ENCODE measurements at regions not wholly inside any gene's neighbourhood (a gene's known extent, or its start where the extent isn't known, plus 50 kb on each side); places are given as distances from the start of the nearest gene placed in this dataset.

DNA sequence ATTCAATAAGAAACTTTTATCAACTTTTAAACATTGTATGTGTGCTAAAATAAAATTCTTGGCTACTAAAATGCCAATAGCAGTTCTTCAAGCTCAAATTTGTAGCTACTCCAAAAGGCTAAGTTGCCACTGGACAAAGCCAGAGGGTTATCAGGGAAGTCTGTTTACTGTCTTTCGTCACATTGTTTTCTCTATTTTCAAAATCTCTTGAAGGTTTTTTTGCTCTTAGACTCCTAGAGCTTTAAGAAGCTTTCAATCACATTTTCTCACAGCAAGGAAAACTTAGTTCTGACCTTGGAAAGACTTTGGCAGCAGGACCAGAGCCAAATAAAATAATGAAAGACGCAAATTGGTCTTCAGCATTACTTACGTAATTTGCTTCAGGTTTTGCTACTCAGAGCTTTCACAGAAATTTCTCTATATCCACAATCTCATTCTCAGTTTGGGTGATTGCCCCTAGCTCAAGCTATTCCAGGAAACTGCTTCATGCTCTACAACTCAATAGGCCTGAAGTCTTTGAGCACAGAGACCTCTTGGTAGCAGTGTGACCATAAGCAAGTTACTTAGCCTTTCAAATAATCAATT is 257.7 kb downstream of the GABRG2 start:
- DNase-seq: no peak

DNA sequence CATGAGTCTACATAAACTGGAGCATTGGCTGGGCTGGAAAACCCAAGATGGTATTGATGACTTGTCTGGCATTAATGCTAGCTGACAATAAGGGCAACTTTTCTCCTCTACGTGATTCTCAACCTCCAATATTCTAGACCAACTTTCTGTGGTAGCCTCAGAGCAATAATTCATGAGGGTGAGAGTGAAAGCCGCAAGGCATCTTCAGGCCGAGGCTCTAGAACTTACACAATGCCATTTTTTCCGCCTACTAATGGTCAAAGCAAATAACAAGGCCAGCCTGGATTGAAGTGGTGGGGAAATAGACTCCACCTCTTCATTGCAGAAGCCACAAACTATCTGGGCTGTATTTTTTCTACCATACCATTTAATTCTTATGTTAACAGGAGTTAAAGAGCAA is 267.4 kb downstream of the GABRG2 start:
- no peak for DNase-seq

DNA sequence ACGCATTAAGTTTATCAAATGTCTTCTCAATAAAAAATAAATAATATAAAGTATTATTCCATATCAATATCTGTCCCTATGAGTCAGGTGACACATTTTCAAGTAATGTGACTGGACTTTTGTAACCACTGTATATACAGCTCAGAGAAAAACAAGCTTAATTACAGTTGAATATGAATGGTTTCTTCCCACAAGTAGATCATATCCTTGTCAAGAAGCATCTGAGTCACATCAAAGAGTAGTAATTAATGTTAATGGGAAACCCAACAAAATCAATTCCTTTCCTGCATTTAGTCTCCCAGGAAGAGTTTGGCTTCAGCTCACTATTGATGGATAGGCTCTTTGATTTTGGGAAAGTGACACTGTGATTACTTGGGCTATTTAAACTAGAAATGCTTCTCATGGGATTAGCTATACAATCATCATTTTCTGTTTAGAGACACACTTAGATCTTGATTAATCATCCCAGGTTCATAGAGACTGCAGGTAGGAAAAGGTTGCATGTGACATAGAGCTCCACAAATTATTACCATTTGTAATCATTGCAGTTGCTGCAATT is 292.9 kb downstream of the GABRG2 start:
- DNase-seq: no peak

DNA sequence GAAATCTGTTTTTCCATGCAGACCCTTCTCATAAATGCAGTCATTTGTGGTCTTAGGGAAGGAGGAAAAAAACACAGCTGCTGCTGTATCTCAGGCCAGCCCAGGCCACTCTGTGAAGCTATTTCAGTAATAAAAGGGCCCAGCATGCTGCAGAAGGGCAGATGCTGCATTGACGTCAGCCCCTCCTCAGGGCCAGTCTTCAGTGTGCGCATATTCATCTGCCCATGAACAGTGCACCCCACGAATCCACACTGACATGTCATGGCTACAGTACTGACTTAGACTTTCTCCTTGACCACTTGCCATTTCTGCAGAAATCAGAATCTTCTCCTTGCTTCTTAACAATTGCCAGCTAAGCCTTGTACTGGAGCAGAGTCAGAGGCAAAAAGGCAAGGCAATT is 304.7 kb downstream of the GABRG2 start:
- no peak for DNase-seq

DNA sequence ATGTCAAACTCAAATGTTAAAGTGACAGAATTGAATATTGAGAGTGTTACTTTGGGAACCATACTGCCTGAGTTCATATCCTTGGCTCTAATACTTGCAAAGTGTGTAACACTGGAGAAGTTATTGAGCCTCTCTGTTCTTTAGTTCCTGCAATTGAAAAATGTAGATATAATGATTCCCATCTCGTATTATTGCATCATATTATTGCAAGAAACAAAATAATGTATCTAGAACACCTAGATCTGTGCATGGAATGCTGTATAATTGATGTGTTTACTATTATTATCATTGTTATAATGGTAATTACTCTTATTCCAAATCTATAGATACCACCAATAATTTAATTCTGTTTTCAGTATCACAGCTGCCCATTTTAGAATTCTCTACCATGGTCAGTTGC is 310.3 kb downstream of the GABRG2 start:
- DNase-seq: no peak

DNA sequence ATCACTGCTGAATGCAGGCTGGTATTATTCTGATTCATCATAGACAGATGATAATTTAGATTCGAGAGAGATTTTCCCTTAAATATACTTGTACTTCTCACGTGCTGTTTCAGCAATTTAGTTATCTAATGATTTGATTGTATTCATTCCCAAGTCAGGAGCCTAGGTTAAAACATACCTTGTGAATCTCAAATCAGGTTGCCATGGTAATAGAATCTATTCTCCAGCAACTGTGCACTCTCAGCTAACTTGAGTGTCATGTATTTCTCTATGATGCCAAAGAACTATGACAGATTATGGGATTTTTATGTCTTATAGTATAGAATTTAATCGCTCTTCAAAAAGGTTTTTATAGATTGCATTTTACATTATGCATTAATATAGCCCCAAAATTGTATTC is 315.3 kb downstream of the GABRG2 start:
- no peak for DNase-seq

DNA sequence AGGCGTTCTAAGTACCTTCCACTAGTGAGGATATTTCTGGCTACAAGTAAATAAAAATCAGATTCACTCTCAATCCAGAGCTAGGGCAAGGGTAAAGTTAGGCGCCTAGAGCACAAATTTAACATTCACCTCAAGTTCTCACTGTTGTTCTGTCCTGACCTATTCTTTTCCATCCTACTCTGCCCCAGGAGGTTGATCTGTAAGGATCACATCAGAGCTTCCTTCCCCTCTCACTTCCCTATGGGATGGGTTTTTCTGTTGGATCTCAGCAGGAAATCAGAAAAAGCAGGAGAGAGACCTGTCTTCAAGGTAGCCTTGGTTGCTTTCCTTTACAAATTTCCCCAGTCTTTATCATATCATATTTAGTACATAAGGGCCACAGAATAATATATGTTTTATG is 316.7 kb downstream of the GABRG2 start:
- no peak for DNase-seq

DNA sequence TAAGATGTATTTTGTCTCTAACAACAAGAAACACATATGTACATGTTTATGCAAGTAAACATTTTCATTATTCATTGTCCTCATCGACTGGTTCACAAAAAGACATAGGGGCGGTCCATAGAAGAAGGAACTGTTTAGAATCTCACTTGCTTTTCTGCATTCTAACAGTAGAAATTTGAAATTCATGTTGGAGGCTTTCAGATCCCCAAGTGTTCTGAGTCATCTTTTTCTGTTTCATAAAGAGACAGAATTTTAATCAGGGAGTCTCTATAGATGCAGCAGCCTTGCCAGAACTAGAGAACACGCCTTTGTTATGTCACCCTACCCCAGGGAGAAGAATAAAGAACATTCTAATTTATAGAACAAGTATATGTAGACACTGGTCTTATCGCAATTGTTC is 324.3 kb downstream of the GABRG2 start:
- DNase-seq: no peak

DNA sequence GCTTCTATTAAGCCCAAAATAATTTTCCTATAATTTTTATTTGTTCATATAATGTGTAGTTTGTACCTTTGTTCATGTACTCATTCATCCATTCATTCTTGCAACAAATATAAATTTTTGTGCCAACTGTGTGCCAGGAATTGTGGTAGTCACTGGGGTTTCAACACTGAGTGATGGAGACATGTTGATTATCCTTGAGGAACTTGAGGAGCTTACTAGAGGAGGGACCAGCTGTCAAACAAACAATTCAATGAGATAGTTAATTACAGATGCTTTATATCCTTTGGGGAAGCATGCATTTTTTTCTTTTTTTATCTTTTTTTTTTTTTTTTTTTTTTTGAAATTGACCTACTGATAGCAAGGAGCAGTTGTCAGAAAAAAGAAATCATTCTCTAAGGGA is 324.8 kb downstream of the GABRG2 start:
- DNase-seq: no peak

DNA sequence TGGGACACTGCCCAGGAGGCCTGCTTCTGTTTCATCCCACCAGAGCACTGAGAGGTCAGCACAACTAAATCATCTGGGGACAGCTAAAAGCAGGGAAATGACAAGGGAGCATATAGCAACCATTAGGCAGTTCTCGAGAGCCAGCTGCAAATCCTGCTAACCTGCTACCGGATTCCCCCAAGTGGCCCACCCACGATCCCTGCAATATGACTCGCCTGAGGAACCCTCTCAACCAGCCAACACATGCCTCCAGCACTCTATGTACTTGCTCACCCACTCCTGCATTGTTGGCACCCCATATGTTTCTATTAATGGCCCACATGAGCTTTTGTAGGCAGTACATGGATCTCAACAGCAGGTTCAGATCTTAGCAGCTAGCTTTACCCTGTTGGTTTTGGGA is 326.0 kb downstream of the GABRG2 start:
- no peak for DNase-seq

DNA sequence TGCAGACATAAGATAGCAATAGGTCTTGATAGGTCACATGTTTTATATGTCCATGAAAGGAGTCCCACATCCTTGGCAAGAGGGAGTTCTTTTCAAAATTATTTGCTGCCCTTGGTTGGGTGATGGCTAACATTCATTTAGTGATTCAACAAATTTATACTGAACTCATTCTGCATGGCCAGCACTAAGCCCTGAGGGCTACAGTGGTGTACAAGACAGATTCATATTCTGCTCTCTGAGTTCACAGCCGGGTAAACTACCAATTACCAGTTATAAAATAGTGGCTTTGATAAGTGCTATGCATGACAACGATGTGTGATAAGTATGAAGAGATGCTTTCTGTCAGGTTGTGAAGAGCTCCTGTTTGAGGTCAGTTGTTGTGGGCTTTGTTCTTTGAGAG is 340.0 kb downstream of the GABRG2 start:
- no peak for DNase-seq

DNA sequence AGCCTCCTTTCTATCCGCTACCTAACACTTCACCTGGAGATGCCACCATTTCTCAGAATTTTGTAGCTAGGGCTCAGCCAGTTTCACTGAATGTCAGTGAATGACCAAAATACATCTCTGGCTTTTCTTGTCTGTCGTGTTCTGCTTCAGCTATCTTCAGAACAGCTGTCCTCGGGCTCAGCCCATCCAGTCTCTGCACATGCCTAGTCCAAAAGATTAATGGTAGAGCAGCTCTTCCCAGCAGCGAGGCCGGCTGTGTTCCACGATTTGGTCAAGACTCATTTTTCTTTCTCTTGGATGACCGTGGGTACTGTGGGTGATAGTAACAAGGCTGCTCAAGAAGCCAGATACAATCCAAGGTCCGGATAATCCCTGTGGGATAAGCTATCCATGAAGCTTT is 342.8 kb downstream of the GABRG2 start:
- DNase-seq: no peak

DNA sequence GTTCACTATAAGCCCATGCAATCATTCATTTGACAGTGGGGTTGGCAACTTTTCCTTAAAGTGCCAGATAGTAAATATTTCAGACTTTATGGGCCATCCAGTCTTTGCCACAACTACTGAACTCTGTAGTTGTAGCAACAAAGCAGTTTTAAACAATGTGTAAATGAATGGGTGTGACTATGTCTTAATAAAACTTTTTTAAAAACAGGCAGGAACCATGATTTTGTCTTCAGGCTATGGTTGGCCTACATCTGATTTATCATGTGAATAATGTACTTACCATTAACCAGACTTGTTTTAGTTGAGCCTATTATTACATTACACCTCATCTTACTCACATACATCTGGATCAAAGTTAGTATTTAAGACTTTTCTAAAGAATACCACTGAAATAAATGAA is 361.6 kb downstream of the GABRG2 start:
- no peak for DNase-seq

DNA sequence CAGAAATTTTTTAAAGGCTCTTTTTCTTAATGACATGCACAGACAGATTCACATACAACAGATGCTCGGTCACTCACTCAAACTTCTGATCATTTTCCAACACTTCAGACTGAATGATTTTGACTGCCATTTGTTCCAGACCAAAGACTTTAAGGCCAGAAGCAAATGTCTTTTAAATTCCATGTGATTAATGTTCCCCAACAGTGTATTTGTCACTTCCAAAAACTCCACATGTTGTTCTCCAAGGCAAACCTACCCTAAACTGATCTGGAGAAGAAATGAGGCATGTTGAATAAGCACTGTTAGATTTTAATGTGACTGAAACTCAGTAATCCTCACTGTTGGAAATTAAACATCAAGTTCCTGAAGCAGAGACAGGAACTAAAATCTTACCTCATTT is 366.7 kb downstream of the GABRG2 start:
- DNase-seq: no peak

DNA sequence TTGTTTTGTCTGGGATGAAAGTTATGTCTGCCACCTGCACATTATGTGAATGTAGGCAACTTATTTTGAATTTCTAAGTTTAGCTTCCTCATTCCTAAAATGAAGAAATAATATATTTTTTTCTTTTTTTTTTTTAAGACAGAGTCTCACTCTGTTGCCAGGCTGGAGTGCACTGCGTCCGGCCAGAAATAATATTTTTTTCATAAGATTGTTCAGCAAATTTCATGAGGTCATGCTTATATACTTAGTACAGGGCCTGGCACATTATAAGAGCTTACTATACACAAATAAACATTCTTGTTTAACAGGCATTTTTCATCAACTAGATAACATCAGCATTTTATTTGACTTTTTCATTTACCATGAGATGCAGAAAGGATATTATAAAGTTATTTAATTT is 368.5 kb downstream of the GABRG2 start:
- DNase-seq: no peak

DNA sequence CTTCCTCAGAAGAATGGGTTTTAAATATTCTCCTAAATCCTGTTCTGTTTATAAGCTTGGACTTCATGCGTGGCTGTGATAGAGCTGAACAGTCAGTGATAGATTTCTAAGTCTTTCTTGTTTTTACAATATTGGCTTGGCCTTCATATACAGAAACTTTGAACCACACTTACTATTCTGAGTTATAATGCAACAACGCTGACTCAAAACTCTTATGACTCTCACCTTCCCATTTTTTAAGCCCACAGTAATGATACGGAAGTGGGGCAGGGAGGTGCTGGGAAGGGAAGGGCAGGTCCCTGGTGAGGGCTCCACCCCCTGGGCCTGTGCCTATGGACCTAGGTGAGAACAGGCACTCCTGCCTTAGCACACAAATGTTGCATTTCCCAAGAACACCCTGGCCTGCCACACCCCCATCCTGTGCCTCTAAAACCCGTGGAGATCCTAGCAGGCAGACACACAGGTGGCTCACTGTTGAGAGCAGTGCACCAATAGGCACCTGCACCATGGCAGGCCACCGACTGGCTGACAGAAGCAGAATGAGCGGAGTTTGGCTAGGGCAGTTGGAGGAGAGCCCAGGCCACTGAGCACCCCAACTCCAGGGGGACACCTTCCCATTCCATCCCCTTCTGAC is 376.7 kb downstream of the GABRG2 start:
- no peak for DNase-seq

DNA sequence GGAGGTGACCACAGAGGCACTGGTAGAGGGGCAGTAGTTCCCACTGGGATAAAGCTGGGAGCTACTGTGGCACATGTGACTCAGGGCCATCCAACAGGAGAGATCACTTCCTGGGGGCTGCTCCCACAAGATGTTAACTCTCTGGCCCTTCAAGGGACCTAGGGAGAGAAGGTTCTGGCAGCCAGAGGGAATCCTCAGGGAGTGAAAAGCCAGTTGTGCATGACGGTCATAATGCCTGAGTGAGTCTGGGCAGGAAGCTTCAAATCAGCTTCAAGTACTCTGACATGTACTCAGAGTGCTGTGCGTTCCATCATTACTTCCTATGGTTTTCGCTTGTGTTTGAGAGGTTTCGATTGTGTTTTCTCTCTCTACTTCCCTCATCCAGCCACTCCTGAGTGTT is 388.5 kb downstream of the GABRG2 start:
- no peak for DNase-seq

DNA sequence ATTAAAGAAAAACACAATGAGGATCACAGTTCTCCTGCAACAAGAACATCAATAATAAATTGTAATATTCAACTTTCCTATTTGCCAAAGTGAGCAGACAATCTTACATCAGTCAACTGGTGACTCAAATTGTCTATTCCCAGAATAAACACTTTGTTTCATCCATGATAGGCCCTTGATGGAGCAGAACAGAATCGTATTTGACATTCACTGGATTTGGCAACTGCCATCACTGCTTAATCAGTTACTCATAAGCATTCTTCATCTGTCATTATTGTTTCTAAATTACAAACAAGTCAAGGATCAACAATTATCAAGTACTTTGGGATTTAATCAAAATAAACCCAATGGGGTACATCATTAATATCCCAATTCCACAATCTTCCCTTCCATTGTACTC is 398.4 kb downstream of the GABRG2 start:
- DNase-seq: no peak

DNA sequence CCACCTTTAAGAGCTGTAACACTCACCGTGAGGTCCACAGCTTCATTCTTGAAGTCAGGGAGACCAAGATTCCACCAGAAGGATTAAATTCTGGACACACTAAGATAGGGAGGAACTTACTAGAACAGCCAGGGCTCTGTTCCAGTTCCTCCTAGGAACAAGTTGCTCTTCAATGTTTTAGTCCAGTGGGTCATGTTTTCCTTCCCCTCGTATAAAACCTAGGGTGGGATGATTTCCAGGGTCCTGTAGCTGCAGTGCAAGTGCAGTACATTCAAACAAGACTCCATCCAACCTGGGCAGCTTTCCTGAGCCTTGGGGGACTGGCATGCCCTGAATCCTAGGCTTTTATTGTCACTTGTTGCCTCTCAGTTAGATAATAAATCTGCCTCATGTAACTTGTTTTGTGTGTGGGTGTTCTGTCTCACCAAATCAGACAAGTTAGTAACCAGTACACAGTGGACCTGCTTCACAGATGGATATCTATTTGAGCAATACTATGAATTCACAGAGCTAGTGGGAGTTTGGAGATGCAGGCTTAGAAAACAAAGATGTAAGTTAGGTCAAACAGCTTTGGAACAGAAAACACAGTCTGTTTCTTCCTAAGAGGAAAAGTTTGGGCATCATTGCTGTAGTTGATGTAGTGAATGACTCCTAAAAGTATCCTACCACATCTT is 405.6 kb downstream of the GABRG2 start:
- no peak for DNase-seq

DNA sequence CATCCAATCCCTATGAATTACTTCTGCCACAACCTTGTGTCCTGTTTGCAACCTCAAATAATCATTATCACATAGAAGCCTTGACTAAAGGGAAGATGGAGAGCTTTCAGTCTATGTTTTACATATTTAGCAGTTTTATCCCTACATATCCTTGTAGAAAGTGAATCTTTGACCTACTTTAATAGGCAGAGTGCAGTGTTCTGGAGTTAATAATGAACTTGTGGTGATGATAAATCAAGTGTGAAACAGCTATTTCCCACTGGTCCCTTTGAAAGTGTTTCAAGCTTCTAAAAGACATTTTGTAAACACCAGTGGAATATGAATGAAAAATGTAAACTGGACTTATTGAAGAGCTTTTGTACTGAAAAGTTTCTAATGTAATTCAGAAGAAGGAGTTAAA is 406.7 kb downstream of the GABRG2 start:
- DNase-seq: no peak

DNA sequence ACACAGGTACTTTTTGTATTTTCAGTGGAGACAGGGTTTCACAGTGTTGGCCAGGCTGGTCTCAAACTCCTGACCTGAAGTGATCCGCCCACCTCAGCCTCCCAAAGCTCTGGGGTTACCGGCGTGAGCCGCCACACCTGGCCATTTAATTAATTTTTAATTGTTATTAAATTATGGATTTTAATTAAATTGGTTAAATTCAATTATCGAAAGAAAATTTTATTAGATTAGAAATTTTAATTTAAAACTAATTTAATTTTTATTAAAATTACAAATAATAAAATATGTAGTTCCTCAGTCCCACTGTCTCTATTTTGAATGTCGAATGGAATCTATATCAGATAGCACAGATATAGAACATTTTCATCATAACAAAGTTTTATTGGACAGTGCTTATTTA is 416.5 kb downstream of the GABRG2 start:
- DNase-seq: no peak

DNA sequence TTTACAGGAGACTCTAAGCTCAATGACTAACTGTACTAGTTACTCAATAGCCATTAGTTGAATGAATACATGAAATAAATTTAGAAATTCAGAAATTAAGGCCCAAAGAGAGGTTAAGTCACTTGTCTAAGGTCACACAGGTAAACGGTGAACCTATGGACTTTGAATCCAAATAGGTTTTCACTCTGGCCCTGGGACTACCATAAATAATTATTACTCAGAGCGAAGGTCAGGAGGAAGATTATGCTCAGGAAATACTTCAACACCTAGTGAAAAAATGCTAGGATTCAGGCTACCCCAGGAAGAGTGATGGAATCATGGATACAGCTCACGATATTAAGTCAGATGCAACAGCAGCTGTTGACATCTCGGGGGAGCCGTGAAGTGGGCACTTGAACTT is 417.4 kb downstream of the GABRG2 start:
- DNase-seq: no peak

DNA sequence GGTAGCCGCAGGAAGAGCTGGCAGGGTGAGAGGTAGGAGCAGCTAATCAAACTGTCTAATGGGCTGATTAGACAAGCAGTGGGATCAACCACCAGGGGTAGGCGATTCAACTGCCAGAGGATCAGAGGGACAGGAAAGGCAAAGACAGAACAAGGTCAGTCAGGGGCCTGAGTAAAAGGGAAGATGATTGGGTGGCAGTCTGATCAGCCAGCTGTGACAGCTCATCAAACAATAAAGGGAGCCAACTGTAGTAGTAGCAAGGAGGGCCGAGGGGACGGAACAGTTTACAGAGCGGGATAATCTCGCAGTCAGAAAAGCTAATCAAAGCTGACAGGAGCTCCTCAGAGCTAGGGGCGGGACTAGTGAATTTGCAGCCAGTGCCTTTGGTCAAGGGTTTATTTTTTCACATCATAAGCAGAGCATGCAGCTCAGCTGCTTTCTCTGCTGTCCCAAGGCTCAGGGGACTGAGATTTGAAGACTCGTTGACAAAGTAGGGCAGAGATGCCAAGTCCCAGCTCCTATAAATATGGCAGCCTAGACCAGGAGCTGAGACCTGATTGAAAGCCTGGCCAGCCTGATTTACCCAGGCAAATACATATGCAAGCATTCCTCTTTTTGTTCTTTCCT is 418.2 kb downstream of the GABRG2 start:
- no peak for DNase-seq
